ENCODE measurements at regions not wholly inside any gene's neighbourhood (a gene's known extent, or its start where the extent isn't known, plus 50 kb on each side); places are given as distances from the start of the nearest gene placed in this dataset.
A peak's percentile ranks its signal among the peaks of the same experiment; 100 is the strongest.

DNA sequence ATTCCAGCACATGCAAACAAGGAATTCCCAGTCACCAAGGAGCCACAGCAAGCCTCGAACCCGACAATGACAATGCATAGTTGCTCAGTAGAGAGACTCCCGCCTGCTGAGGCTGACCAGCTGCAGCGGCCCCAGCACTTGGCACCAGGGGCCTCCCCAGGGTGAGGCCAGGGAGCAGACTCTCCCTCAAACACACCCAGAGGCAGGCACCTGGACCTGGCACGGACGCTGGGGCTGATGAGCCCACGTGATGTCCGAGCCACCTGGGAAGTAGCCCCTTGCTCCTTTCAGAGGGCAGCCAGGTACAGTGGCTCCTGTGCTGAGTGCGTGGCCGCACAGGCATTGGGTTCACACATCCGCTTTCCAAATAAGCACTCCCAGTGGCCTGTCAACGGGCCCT, 315.9 kb upstream of the TGFBR2 start:
- Histone ChIP-seq H3K4me3 (ENCODE audit: low read length in 3 of 3) (no peak overlapping the region), H3K27ac (ENCODE audit: low read depth in 2 of 2, low read length in 2 of 2) (no peak overlapping the region), H3K9ac (ENCODE audit: low read length in 3 of 3) (no peak overlapping the region), H3K36me3 (ENCODE audit: control insufficient read depth in 2 of 3, insufficient read depth in 3 of 3, low read length in 3 of 3) (no peaks in the 10 kb centered on the region), H3K9me3 (ENCODE audit: control insufficient read depth in 2 of 3, insufficient read depth in 1 of 3, low read length in 3 of 3) (no peaks in the 10 kb centered on the region), H3K27me3 (ENCODE audit: control insufficient read depth, insufficient read depth, low read length) (no peaks in the 10 kb centered on the region), H3K4me1 (ENCODE audit: control insufficient read depth in 2 of 3, insufficient read depth in 2 of 3, low read depth in 1 of 3, low read length in 3 of 3) (peaks cover 0 to 10% (median 0%) of the 10 kb centered on the region in 3 donors)
- DNase-seq (peak in 1 of 5 donors; percentile 46), FAIRE-seq (no peak)
- TF ChIP-seq, protein P1, sequence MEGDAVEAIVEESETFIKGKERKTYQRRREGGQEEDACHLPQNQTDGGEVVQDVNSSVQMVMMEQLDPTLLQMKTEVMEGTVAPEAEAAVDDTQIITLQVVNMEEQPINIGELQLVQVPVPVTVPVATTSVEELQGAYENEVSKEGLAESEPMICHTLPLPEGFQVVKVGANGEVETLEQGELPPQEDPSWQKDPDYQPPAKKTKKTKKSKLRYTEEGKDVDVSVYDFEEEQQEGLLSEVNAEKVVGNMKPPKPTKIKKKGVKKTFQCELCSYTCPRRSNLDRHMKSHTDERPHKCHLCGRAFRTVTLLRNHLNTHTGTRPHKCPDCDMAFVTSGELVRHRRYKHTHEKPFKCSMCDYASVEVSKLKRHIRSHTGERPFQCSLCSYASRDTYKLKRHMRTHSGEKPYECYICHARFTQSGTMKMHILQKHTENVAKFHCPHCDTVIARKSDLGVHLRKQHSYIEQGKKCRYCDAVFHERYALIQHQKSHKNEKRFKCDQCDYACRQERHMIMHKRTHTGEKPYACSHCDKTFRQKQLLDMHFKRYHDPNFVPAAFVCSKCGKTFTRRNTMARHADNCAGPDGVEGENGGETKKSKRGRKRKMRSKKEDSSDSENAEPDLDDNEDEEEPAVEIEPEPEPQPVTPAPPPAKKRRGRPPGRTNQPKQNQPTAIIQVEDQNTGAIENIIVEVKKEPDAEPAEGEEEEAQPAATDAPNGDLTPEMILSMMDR (IDR thresholded peaks at IDR 0.05; ENCODE audit: borderline replicate concordance, extremely low read depth, insufficient read depth) = no peak
- intact Hi-C loops (cut with DNase I) = no loop called here

DNA sequence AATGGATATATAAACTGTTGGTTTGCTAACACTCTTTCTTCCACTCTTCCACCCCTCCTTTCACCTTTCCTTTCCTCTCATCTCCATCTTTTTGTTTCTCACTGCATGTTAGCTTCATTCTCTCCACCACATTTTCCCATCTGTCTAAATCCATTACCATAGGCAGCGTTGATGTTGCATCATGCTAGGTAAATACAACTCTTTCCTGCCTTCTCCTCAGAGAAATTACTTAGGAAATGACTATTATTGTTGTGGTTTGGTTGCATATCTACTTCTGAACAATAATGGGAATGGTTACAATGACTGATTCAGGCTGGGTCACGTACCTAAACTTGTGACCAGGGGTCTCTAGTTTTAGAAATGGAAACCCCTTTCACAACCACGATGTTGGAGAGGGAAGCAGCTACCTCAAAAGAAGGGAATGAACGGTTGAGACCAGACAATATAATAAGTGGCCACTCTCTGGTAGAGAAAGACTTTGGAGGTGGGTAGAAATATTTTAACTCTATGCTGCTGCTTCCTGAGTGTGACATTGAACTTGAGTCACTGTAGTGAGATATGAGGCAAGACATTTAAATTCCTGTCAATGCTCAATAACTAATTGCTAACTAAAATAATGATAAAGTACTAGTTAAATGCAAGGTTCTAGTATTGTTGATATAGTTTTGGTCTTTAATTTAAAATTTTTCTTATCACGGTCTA, 314.1 kb upstream of the TGFBR2 start:
- no peaks in the 10 kb centered on the region for H3K27me3 ChIP-seq (ENCODE audit: control insufficient read depth, insufficient read depth, low read length)
- H3K4me1 ChIP-seq (ENCODE audit: control insufficient read depth in 2 of 3, insufficient read depth in 2 of 3, low read depth in 1 of 3, low read length in 3 of 3) = no peaks in the 10 kb centered on the region
- no peak overlapping the region for H3K4me3 ChIP-seq (ENCODE audit: low read length in 3 of 3)
- no peaks in the 10 kb centered on the region for H3K36me3 ChIP-seq (ENCODE audit: control insufficient read depth in 2 of 3, insufficient read depth in 3 of 3, low read length in 3 of 3)
- FAIRE-seq = no peak
- TF ChIP-seq, protein P1 (IDR thresholded peaks at IDR 0.05; ENCODE audit: borderline replicate concordance, extremely low read depth, insufficient read depth) = no peak
- no peak overlapping the region for H3K27ac ChIP-seq (ENCODE audit: low read depth in 2 of 2, low read length in 2 of 2)
- no peak for DNase-seq
- H3K9me3 ChIP-seq (ENCODE audit: control insufficient read depth in 2 of 3, insufficient read depth in 1 of 3, low read length in 3 of 3) = no peaks in the 10 kb centered on the region
- H3K9ac ChIP-seq (ENCODE audit: low read length in 3 of 3) = no peak overlapping the region
- intact Hi-C loops (cut with DNase I) = no loop called here

DNA sequence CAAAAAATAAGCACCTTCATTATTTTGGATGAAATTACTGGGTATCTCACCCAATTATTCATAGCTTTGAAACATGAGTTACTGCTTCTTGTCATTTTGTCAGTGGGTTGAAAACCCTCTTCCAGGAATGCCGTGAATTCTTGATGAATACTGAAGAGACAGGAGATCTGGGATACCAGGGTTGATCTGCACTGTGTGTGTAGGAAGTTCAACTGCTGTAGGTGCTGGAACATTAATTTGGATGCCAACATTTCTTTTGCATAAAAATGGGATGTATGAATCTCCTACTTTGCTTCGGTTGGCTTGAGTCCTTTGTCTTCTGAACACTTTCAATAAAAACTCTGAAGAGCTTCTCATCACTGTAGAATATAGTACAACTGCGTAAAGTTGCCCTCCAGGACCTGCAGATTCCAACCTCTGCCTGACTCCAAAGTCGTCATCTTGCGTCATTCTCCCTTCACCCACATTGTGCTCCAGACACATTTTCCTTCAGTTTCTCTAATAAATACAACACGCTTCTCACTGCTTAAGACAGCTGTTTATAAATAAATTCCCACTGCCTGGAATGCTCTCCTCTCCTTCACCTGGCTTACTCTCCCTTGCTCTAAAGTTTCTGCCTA, 312.7 kb upstream of the TGFBR2 start:
- intact Hi-C loops (cut with DNase I) = no loop called here
- Histone ChIP-seq H3K36me3 (ENCODE audit: control insufficient read depth in 2 of 3, insufficient read depth in 3 of 3, low read length in 3 of 3) (no peaks in the 10 kb centered on the region), H3K27ac (ENCODE audit: low read depth in 2 of 2, low read length in 2 of 2) (no peak overlapping the region), H3K4me1 (ENCODE audit: control insufficient read depth in 2 of 3, insufficient read depth in 2 of 3, low read depth in 1 of 3, low read length in 3 of 3) (no peaks in the 10 kb centered on the region), H3K4me3 (ENCODE audit: low read length in 3 of 3) (no peak overlapping the region), H3K27me3 (ENCODE audit: control insufficient read depth, insufficient read depth, low read length) (no peaks in the 10 kb centered on the region), H3K9ac (ENCODE audit: low read length in 3 of 3) (no peak overlapping the region), H3K9me3 (ENCODE audit: control insufficient read depth in 2 of 3, insufficient read depth in 1 of 3, low read length in 3 of 3) (no peaks in the 10 kb centered on the region)
- TF ChIP-seq, protein P1 (IDR thresholded peaks at IDR 0.05; ENCODE audit: borderline replicate concordance, extremely low read depth, insufficient read depth) = no peak
- DNase-seq = no peak
- no peak for FAIRE-seq
